IPS-20b (cell line): ENCODE measurements at regions not wholly inside any gene's neighbourhood (a gene's known extent, or its start where the extent isn't known, plus 50 kb on each side); places are given as distances from the start of the nearest gene placed in this dataset.

Experiments
- H3K27ac ChIP-seq: one replicate; pipeline ENCODE4 v1.5.1; 2013; ENCODE audit warnings: low read length
- H3K27me3 ChIP-seq: 2 replicates; pipeline ENCODE4 v1.6.1; 2013; ENCODE audit warnings: mild to moderate bottlenecking, low read length, inconsistent platforms; ENCODE audit not compliant: insufficient read depth
- H3K36me3 ChIP-seq: 2 replicates; pipeline ENCODE4 v1.6.1; 2013; ENCODE audit warnings: low read depth, mild to moderate bottlenecking, inconsistent platforms, low read length, moderate library complexity; ENCODE audit not compliant: insufficient read depth
- H3K4me1 ChIP-seq: 2 replicates; pipeline ENCODE4 v1.6.1; 2013; ENCODE audit warnings: mild to moderate bottlenecking, control low read depth, inconsistent platforms, low read length, moderate library complexity; ENCODE audit not compliant: insufficient read depth
- H3K4me3 ChIP-seq: 2 replicates; pipeline ENCODE4 v1.5.1; 2013; ENCODE audit warnings: mild to moderate bottlenecking, low read length, inconsistent platforms
- H3K9ac ChIP-seq: 2 replicates; pipeline ENCODE4 v1.6.1; 2013; ENCODE audit warnings: low read depth, mild to moderate bottlenecking, inconsistent platforms, low read length, moderate library complexity
- H3K9me3 ChIP-seq: 2 replicates; pipeline ENCODE4 v1.6.1; 2013; ENCODE audit warnings: mild to moderate bottlenecking, low read depth, low read length, inconsistent platforms; ENCODE audit not compliant: insufficient read depth

DNA sequence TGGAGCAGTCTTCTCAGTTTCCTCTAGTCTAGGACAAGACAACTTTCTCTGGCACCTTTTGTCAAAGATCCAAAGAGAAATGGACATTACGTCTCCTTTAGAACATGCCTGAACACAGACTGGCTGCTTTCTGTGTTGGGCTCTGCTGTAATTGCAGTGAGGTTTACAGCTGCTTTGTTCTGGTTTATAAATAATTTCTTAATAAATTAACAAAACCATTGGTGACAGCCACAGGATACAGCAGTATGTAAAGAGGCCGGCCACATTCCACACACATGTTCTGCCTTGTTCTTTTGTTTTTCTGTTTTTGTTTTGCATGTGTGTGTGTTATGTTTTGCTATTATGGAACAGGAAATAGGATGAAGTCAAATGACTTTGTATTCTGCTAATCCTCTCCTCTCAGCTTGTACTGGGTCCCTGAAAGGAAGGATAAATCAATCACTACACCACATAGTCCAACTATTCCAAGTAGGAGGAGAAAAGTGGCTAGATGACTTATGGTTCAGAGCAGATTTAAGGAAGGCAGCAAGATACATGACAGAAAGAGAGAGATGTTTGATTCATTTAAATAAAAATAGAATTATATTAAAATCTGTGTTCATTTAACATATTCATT is 161.5 kb upstream of the ESRRG start:
- Histone ChIP-seq H3K27ac (no peak overlapping the region), H3K36me3 (no peaks in the 10 kb centered on the region), H3K4me1 (0 out of 2 replicates have a peak, but pooled peaks cover 6% of the 10 kb centered on the region), H3K9me3 (no peaks in the 10 kb centered on the region), H3K4me3 (no peak overlapping the region), H3K9ac (no peak overlapping the region), H3K27me3 (no peaks in the 10 kb centered on the region)

DNA sequence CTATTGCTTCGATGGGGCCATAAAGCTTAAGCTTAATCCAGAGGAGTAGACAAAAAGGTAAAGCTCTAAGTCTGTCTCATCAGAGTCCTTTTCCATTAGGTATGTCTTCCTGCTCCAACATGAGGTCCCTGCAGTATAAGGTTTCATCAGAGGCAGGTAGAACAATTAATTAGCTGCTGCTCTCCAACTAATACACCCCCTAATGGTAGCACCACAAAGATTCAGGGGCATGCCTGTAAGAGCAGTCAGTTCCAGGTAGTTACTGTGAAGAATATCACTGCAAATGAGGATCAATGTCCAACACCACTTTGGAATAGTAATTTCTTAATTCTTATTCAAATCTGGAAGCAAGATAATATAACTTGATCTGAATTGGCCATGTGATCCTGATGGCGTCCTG is 160.3 kb upstream of the ESRRG start:
- H3K9me3 ChIP-seq, result no peaks in the 10 kb centered on the region
- no peaks in the 10 kb centered on the region for H3K27me3 ChIP-seq
- no peak overlapping the region for H3K9ac ChIP-seq
- H3K4me3 ChIP-seq, result no peak overlapping the region
- H3K4me1 ChIP-seq, result 0 out of 2 replicates have a peak, but pooled peaks cover under 1% of the 10 kb centered on the region
- H3K36me3 ChIP-seq, result no peaks in the 10 kb centered on the region
- H3K27ac ChIP-seq, result no peak overlapping the region

DNA sequence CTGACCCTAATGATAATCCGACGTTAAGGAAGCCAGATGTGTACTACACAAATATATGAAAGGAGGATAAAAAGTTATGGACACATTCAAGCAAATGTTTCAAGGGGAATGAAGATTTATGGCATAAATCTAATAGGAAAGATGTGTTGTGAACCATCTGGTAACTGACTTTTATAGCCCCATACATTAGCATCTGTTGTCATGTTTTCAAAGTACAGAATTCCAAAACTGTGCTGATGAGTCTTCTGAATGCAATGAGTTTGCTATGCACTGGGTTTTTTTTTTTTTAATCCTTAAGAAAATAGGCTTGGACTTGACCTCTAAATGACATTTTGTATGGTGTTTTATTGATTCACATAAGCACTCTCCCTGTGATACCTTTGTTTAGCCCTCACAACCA is 158.5 kb upstream of the ESRRG start:
- H3K27me3 ChIP-seq, result no peaks in the 10 kb centered on the region
- no peaks in the 10 kb centered on the region for H3K9me3 ChIP-seq
- no peaks in the 10 kb centered on the region for H3K36me3 ChIP-seq
- H3K27ac ChIP-seq, result no peak overlapping the region
- H3K4me3 ChIP-seq, result no peak overlapping the region
- H3K4me1 ChIP-seq, result no peaks in the 10 kb centered on the region
- H3K9ac ChIP-seq, result no peak overlapping the region

DNA sequence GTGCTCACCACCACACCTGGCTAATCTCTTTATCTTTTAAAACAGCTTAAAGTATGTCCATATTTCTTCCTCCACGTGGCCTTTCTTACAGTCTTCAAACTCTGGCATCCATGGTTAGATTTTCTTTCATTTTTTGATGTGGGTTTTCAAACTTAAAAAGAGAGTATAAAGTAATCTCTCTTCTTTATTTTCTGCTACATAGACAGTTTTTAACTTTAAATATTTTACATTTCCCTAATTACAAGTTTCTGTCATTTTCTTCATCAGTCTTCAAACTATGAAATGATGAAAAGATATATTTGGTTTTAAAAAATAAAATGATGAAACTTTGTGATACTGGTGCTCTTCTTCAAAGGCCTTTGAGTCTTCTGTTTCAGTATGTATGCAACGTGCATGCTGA is 143.5 kb upstream of the ESRRG start:
- H3K9me3 ChIP-seq, result no peaks in the 10 kb centered on the region
- H3K4me1 ChIP-seq, result no peaks in the 10 kb centered on the region
- no peak overlapping the region for H3K4me3 ChIP-seq
- H3K9ac ChIP-seq, result no peak overlapping the region
- no peak overlapping the region for H3K27ac ChIP-seq
- no peaks in the 10 kb centered on the region for H3K27me3 ChIP-seq
- no peaks in the 10 kb centered on the region for H3K36me3 ChIP-seq

DNA sequence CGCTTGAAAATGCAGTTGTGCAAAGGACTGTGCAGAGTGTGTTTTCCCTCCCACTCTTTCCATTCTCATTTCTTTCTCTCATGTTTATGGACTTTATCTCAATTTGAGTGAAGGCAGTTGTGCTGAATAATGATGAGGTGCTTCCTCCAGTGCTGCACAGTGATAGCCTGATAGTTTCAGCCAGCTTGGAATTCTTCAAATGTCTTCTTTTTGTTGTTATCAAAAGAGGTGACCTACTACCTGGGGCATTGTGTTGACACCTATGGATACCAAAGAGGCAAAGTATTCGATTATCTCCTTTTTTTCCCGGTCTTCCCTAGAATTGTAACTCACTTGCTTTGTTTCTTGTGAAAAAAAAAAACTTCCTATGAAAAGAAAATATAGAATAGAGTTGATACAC is 132.6 kb upstream of the ESRRG start:
- H3K27ac ChIP-seq, result no peak overlapping the region
- H3K27me3 ChIP-seq, result no peaks in the 10 kb centered on the region
- no peak overlapping the region for H3K9ac ChIP-seq
- H3K4me1 ChIP-seq, result peaks cover 29% of the 10 kb centered on the region
- H3K9me3 ChIP-seq, result no peaks in the 10 kb centered on the region
- H3K4me3 ChIP-seq, result no peak overlapping the region
- H3K36me3 ChIP-seq, result no peaks in the 10 kb centered on the region

DNA sequence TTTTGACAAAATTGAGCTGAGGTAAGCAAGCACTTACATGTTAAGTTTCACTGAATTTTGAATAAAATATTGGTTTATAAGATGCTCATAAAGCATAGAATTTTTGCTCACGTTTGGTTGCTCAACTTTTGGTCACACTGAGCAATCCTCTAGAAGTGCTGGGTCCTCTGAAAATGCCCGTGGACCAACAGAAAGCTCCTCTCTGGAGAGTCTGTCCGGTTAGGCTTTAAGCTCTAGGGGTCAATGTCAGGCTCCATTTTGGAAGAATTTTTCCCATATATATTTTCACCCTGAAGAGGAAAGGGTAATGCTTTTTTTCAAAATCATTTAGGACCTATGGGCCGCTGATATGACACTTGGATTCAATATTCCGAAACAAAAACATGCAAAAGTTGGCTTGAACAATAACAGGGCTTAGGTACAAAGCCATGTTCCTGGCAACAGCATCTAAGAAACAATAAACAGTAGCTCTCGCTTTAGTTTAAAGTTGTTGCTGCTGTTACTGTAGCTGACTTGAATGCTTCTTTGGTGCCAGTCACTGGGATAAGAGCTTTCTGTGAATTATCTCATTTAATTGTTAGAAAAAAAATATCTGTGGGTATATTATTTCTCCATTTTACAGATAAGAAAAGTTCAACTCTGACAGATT is 131.7 kb upstream of the ESRRG start:
- Histone ChIP-seq H3K27me3 (no peaks in the 10 kb centered on the region), H3K36me3 (no peaks in the 10 kb centered on the region), H3K4me3 (no peak overlapping the region), H3K9me3 (no peaks in the 10 kb centered on the region), H3K27ac (no peak overlapping the region), H3K9ac (no peak overlapping the region), H3K4me1 (peaks cover 29% of the 10 kb centered on the region)

GRCh38 chr1:216851073-216851472 is 127.8 kb upstream of the ESRRG start:
- H3K9me3 ChIP-seq, result no peaks in the 10 kb centered on the region
- no peak overlapping the region for H3K9ac ChIP-seq
- H3K4me1 ChIP-seq, result peaks cover 12% of the 10 kb centered on the region
- no peak overlapping the region for H3K27ac ChIP-seq
- no peaks in the 10 kb centered on the region for H3K36me3 ChIP-seq
- no peak overlapping the region for H3K4me3 ChIP-seq
- no peaks in the 10 kb centered on the region for H3K27me3 ChIP-seq

GRCh38 chr1:216849146-216849545 is 125.9 kb upstream of the ESRRG start:
- H3K27me3 ChIP-seq, result no peaks in the 10 kb centered on the region
- no peaks in the 10 kb centered on the region for H3K36me3 ChIP-seq
- H3K4me1 ChIP-seq, result no peaks in the 10 kb centered on the region
- H3K9ac ChIP-seq, result no peak overlapping the region
- H3K4me3 ChIP-seq, result no peak overlapping the region
- H3K27ac ChIP-seq, result no peak overlapping the region
- H3K9me3 ChIP-seq, result no peaks in the 10 kb centered on the region

DNA sequence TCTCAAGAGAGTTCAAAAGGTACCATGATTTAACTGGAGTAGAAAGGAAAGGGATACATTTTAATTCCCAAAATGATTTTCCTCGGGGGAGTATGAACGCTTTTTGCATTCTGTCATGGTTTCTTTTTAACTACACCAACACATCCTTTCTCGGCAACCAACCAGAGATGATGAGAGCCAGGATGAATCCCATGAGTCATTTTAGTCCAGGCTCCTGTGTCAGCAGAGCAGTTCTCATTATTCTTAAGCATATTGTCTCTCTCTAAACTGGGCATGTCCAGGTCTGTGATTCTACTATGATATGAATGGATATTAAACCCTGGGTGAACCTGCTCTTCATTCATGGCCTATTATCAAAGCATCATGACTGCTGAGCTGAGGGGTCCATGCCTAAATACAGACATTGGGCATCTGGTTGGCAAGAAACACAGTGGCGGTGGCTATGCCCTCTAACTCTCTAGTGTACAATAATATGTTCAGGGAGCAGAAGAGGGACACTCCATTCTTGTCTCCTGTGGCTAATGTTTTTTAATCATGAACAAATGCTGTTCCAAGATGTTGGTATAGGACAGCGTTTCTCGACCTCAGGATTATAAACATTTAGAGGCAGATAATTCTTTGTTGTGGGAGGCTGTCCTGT is 124.3 kb upstream of the ESRRG start:
- Histone ChIP-seq H3K27ac (no peak overlapping the region), H3K9ac (no peak overlapping the region), H3K27me3 (no peaks in the 10 kb centered on the region), H3K9me3 (no peaks in the 10 kb centered on the region), H3K4me3 (no peak overlapping the region), H3K36me3 (no peaks in the 10 kb centered on the region), H3K4me1 (no peaks in the 10 kb centered on the region)

DNA sequence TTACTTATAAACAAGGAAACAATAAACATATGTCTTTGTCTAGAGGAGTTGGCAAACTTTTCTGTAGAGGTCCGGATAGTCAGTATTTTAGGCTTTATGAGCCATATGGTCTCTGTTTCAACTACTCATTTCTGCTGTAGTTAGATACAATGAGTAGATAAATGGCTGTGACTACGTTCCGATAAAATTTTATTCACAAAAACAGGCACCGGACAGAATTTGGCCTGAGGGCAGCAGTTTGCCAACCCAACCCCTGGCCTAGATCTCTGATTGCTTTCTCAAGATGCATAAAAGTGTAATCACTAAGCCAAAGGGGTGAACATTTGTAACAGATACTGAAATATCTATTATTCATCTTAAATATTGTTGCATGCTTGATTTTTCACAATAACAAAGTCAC is 123.1 kb upstream of the ESRRG start:
- Histone ChIP-seq H3K27me3 (no peaks in the 10 kb centered on the region), H3K4me3 (no peak overlapping the region), H3K27ac (no peak overlapping the region), H3K4me1 (no peaks in the 10 kb centered on the region), H3K36me3 (no peaks in the 10 kb centered on the region), H3K9ac (no peak overlapping the region), H3K9me3 (no peaks in the 10 kb centered on the region)

DNA sequence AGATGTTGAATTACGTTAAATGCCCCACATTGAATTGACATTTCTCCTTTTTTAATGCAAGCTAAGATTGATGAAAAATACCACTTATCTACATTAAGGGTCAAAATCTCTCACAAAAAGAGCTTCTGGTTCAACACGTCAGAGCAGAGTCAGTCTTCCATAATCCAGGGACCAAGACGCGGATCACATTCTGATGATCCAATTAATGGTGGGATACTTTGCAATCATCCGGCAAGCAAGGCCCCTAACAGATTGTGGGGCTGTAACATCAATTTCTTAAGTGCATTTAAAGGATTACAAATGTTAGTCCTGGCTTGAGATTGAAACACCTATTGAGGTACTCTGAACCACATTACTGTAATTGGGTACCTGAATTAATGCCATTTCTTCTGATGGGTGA is 120.2 kb upstream of the ESRRG start:
- H3K4me3 ChIP-seq, result no peak overlapping the region
- H3K4me1 ChIP-seq, result no peaks in the 10 kb centered on the region
- no peak overlapping the region for H3K27ac ChIP-seq
- no peaks in the 10 kb centered on the region for H3K9me3 ChIP-seq
- no peaks in the 10 kb centered on the region for H3K27me3 ChIP-seq
- H3K36me3 ChIP-seq, result no peaks in the 10 kb centered on the region
- no peak overlapping the region for H3K9ac ChIP-seq

DNA sequence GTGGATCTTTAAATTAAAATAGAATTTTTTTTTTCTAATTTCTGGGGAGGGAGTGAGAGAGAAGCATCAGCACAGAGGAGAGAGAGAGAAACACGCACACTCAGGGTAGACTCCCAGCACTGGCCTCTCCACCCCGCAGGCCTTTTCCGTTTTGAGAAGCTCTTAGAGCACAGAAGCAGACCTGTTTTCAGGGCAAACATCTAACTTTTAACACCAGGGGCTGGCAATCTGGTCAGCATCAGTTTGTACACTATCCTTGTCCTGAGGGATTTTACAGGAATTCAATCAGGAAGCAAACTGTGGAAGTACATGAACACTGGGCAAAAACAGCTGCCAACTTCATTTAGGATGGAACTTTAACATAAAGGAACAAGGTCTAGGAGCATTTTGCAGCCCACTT is 117.9 kb upstream of the ESRRG start:
- Histone ChIP-seq H3K27ac (no peak overlapping the region), H3K4me3 (no peak overlapping the region), H3K27me3 (no peaks in the 10 kb centered on the region), H3K36me3 (no peaks in the 10 kb centered on the region), H3K9ac (no peak overlapping the region), H3K4me1 (peaks cover 3% of the 10 kb centered on the region; the same call in 1 of the 2 replicates), H3K9me3 (no peaks in the 10 kb centered on the region)
